Keratinocyte (primary cell): ENCODE measurements at regions not wholly inside any gene's neighbourhood (a gene's known extent, or its start where the extent isn't known, plus 50 kb on each side); places are given as distances from the start of the nearest gene placed in this dataset.

Experiments used
- DNase-seq: peaks from one replicate; pipeline ENCODE4 v3.0.0-alpha.2; 2011; ENCODE audit warnings: low read depth, missing footprints, low spot score
- FAIRE-seq: peaks from 2 replicates; lab custom pipeline; 2011; peaks lifted over from hg19 to GRCh38; lab: Jason Lieb, UNC
- H2AFZ ChIP-seq: 2 replicates; pipeline ENCODE4 v1.6.0; 2012; ENCODE audit warnings: low read length, control low read depth, inconsistent platforms; ENCODE audit not compliant: control insufficient read depth
- H3K27ac ChIP-seq: 2 replicates; pipeline ENCODE4 v1.5.1; 2011; ENCODE audit warnings: low read length; ENCODE audit not compliant: control insufficient read depth, insufficient read depth
- H3K27me3 ChIP-seq: 3 replicates; pipeline ENCODE4 v1.6.0; 2011; ENCODE audit warnings: low read length; ENCODE audit not compliant: control insufficient read depth, insufficient read depth; ENCODE audit errors: extremely low read depth
- H3K36me3 ChIP-seq, 2 experiments: 2 replicates in 1 of 2; 3 replicates in 1 of 2; pipeline ENCODE4 v1.5.1; 2011; ENCODE audit warnings: low read length in 2 of 2, mild to moderate bottlenecking in 1 of 2; ENCODE audit not compliant: control insufficient read depth in 2 of 2, insufficient read depth in 2 of 2; ENCODE audit errors: extremely low read depth in 1 of 2
- H3K4me1 ChIP-seq: 3 replicates; pipeline ENCODE4 v1.5.1; 2011; ENCODE audit warnings: low read length; ENCODE audit not compliant: control insufficient read depth, insufficient read depth; ENCODE audit errors: extremely low read depth
- H3K4me2 ChIP-seq: 3 replicates; pipeline ENCODE4 v1.6.0; 2011; ENCODE audit warnings: low read depth, low read length; ENCODE audit not compliant: control insufficient read depth, insufficient read depth; ENCODE audit errors: extremely low read depth
- H3K4me3 ChIP-seq, 3 experiments: fragments of 200-600 bp in 1 of 3; sonication (generic) in 1 of 3; 2 replicates in 2 of 3; 3 replicates in 1 of 3; pipeline ENCODE4 v1.5.1; 2011 to 2016; ENCODE audit warnings: low read length in 3 of 3, mild to moderate bottlenecking in 3 of 3, control low read depth in 2 of 3, inconsistent platforms in 1 of 3, low read depth in 1 of 3, mixed read lengths in 1 of 3, mixed run types in 1 of 3, moderate library complexity in 1 of 3; ENCODE audit not compliant: control insufficient read depth in 2 of 3, insufficient read depth in 2 of 3; ENCODE audit errors: extremely low read depth in 1 of 3
- H3K79me2 ChIP-seq: 2 replicates; pipeline ENCODE4 v1.6.0; 2012; ENCODE audit warnings: low read length; ENCODE audit not compliant: control insufficient read depth, insufficient read depth
- H3K9ac ChIP-seq: 3 replicates; pipeline ENCODE4 v1.6.0; 2011; ENCODE audit warnings: low read length; ENCODE audit not compliant: control insufficient read depth, insufficient read depth; ENCODE audit errors: extremely low read depth
- H3K9me1 ChIP-seq: 3 replicates; pipeline ENCODE4 v1.6.0; 2011; ENCODE audit warnings: low read length; ENCODE audit not compliant: control insufficient read depth, insufficient read depth; ENCODE audit errors: extremely low read depth
- H3K9me3 ChIP-seq: 2 replicates; pipeline ENCODE4 v1.5.1; 2012; ENCODE audit warnings: low read depth, low read length; ENCODE audit not compliant: control insufficient read depth
- H4K20me1 ChIP-seq: 3 replicates; pipeline ENCODE4 v1.6.0; 2011; ENCODE audit warnings: low read length; ENCODE audit not compliant: control insufficient read depth, insufficient read depth; ENCODE audit errors: extremely low read depth
- CTCF ChIP-seq, 3 experiments: IDR thresholded peaks in 1 of 3; conservative IDR thresholded peaks in 1 of 3; optimal IDR thresholded peaks in 1 of 3; 2 replicates in 2 of 3; 3 replicates in 1 of 3; pipeline versions ENCODE3 to v1.5.1; 2011; ENCODE audit warnings: low read length in 3 of 3, mild to moderate bottlenecking in 3 of 3, moderate library complexity in 2 of 3, control low read depth in 1 of 3, inconsistent platforms in 1 of 3; ENCODE audit not compliant: insufficient read depth in 2 of 3; ENCODE audit errors: extremely low read depth in 1 of 3
- EZH2 ChIP-seq: IDR thresholded peaks from one replicate; pipeline ENCODE4 v1.6.1; 2012; ENCODE audit warnings: inconsistent platforms, mild to moderate bottlenecking, low read length, moderate library complexity
- dilution Hi-C: fragments of 300-500 bp; cut with MboI; formaldehyde crosslinking; loops from one replicate; pipeline ENCODE4 v1.7.0; 2020; ENCODE audit warnings: low sequenced_read_pairs; ENCODE audit not compliant: extremely low pct_ligation_motif_present

- dilution Hi-C loops: loop anchor here (25.0 kb wide), 1 partner anchor 169 kb away; no protein-coding TSS in a partner anchor
- Histone ChIP-seq H3K4me3 (no peak overlapping the region), H3K4me2 (no peak overlapping the region), H3K9me3 (no peaks in the 10 kb centered on the region), H3K36me3 (no peaks in the 10 kb centered on the region), H3K9ac (no peak overlapping the region), H3K27me3 (no peaks in the 10 kb centered on the region), H3K9me1 (no peaks in the 10 kb centered on the region), H2AFZ (no peak overlapping the region), H4K20me1 (no peaks in the 10 kb centered on the region), H3K79me2 (no peaks in the 10 kb centered on the region), H3K4me1 (peaks cover 5% of the 10 kb centered on the region), H3K27ac (no peak overlapping the region)
- FAIRE-seq (no peak), DNase-seq (no peak)
- TF ChIP-seq CTCF (optimal IDR thresholded peaks at IDR 0.05 in 1 of 3, IDR thresholded peaks at IDR 0.05 in 1 of 3, conservative IDR thresholded peaks at IDR 0.05 in 1 of 3; ENCODE audit: extremely low read depth in 1 of 3, insufficient read depth in 2 of 3, low read length in 3 of 3) (no peak), EZH2 (no peak)
Measured at GRCh38 chr17:33968350-33969044, 286.6 kb upstream of the CCL2 start.

GRCh38 chr17:33970279-33970678 lies 284.8 kb upstream of the CCL2 start:
- Histone ChIP-seq H3K4me3 (no peak overlapping the region), H3K9ac (no peak overlapping the region), H3K36me3 (no peaks in the 10 kb centered on the region), H3K27me3 (no peaks in the 10 kb centered on the region), H3K4me1 (peaks cover 5% of the 10 kb centered on the region), H3K4me2 (no peak overlapping the region), H3K9me3 (no peaks in the 10 kb centered on the region), H3K9me1 (no peaks in the 10 kb centered on the region), H3K79me2 (no peaks in the 10 kb centered on the region), H4K20me1 (no peaks in the 10 kb centered on the region), H2AFZ (no peak overlapping the region), H3K27ac (no peak overlapping the region)
- TF ChIP-seq EZH2 (no peak), CTCF (optimal IDR thresholded peaks at IDR 0.05 in 1 of 3, IDR thresholded peaks at IDR 0.05 in 1 of 3, conservative IDR thresholded peaks at IDR 0.05 in 1 of 3; ENCODE audit: extremely low read depth in 1 of 3, insufficient read depth in 2 of 3, low read length in 3 of 3) (no peak)
- dilution Hi-C loops: loop anchor here (25.0 kb wide), 1 partner anchor 167 kb away; no protein-coding TSS in a partner anchor
- FAIRE-seq: no peak
- no peak for DNase-seq
